Jurkat, Clone E6-1 (cell line): ENCODE measurements at regions not wholly inside any gene's neighbourhood (a gene's known extent, or its start where the extent isn't known, plus 50 kb on each side); places are given as distances from the start of the nearest gene placed in this dataset.
"Not testable (repeated sequence)": the region's sequence is repeated elsewhere in the genome, so short reads cannot be mapped to it uniquely, and the experiment has no call there.

Experiments
- DNase-seq: peaks from one replicate; pipeline ENCODE4 v3.0.0-alpha.2; 2011; ENCODE audit warnings: low read depth, low spot score
- H3K4me3 ChIP-seq: 2 replicates; pipeline ENCODE4 v1.5.1; 2011; ENCODE audit warnings: mild to moderate bottlenecking, low read length, control low read depth, moderate library complexity

DNA sequence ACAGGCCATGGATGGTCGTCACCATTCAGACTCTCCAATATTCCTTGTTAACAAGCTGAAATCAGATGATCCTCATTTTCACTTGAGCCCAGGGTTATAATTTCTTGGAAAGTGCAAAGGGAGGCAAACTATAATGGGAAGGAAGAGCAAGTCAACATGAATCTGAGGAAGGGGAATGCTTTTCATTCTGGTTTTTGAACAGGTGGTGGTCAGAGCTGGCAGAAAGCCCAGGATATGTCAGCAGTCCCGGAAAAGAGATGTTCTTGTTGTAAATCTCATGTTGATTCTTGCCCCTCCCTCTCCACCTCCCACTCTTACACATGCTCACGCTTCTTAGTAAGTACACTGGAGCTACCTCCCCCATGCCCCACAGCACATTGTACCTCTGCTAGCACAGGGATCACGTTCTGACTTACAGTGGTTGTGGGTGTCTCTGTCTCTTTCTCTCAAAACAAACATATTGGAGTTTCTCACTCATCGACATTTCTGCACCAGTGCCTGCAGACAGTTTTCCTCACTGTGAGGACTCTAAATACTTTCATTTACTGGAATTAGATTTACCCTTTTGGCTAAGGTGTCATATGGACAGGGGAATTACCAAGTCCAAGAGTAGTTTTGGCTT lies 77.6 kb downstream of the XCL2 start:
- DNase-seq, result peak; percentile 67
- no peak overlapping the region for H3K4me3 ChIP-seq

DNA sequence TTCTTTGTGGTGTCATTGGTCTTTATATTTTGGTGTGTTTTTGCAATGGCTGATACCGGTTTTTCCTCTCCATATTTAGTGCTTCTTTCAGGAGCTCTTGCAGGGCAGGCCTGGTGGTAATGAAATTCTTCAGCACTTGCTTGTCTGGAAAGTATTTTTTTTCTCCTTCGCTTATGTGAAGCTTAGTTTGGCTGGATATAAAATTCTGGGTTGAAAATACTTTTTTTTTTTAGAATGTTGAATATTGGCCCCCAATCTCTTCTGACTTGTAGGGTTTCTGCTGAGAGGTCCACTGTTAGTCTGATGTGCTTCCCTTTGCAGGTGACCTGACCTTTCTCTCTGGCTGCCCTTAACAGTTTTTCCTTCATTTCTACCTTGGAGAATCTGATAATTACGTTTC lies 82.7 kb downstream of the XCL2 start:
- not testable (repeated sequence) for H3K4me3 ChIP-seq, DNase-seq

DNA sequence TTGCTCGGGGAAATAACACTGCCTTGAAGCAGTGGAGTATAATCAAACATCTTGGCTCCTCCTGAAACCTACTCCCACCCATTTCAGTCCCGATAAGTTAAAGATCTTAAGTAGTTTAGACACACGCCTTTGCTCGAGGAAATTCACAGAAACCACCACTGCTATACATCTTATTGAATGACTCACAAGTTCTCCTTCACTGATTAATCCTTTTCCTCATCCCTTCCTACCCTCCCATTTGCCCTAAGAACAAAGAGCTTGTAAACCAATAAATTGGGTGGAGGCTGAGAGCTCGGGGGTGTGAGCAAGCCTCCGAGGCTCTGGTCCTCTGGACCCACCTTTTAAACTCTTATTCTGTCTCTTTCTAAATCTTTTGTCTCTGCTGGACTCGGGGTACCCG lies 86.5 kb downstream of the XCL2 start:
- not testable (repeated sequence) for H3K4me3 ChIP-seq, DNase-seq

DNA sequence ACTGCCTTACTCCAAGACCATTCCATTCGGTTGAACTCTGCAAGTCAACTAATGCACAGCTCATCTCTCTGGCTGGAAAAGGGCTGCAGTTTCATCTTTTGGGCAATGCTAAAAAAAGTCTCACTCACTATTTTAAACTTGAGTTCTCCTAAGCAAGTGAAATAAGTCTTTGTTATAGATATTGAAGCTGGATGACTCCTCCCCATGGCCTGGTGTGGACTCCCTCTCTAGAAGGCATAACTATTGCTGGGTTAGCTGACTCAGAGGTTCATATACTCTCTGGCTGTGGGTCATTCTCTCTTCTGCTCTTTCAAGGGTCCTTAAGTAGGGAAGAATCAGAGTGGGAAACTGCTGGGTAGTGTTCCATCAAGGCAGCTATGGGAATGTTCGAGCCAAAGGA lies 88.0 kb downstream of the XCL2 start:
- no peak for DNase-seq
- H3K4me3 ChIP-seq, result no peak overlapping the region

DNA sequence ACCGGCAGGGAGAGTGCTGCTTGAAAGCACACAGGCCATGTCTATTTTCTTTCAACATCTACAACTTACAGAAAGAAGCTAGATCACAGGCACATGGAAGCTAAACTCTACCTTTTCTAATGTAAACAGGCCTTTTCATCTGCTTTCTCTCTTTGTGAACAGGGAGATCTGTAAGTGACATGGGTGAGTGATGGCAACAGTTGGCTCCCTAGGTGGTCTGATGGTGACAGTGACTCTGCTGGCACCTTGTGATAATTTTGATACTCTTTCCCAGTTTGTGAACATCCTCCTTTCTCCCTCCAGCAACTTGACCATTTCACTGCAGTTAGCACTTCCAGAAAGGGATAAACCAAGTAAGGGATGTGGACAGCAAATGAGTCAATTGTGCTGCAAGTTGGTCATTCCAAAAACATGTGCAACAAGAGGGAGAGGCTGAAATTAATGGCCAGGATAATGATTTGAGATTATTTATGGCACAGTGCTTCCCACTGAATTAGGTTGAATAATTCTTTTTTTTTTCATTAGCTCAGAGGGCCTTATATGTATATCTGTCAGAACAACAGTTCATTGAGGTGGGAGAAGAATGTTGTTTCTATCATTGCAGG lies 89.5 kb downstream of the XCL2 start:
- no peak for DNase-seq
- no peak overlapping the region for H3K4me3 ChIP-seq

DNA sequence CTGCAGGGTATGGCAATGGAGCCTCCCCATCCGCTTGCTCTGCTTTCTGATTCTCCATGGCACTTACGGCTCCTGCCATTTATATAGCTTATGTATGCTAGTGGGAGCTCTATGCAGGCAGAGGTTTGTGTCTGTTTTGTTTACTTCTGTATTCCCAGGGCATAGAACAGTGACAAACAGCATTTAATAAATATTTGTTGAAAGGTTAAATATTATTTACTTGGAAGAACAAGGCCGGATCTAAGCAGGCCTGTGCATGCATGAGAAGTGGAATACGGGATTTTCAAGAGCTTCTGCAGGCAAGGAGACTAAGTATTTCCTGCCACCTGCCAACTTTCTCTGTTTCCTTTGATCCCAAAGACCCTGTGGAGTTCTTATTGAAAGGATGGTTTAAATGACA lies 90.7 kb downstream of the XCL2 start:
- no peak for DNase-seq
- H3K4me3 ChIP-seq, result no peak overlapping the region

DNA sequence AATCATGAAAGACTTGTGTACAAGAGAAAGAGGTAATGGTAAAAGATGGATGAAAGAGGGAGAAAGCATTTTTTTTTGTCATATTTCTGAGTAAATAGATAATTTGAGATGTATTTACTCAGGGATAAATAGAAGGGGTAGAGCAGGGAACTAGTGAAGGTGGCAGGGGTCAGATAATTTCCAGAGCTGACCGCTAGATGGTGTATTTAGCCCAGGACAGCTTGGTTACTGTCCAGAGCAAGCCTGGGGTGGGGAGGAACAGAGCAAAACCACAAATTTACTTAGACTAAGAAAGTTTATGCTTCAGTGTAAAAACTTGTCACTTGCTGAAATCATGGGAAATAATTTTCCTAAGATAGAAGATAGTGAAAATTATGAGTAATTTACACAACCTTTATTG lies 91.5 kb downstream of the XCL2 start:
- no peak overlapping the region for H3K4me3 ChIP-seq
- DNase-seq, result no peak

DNA sequence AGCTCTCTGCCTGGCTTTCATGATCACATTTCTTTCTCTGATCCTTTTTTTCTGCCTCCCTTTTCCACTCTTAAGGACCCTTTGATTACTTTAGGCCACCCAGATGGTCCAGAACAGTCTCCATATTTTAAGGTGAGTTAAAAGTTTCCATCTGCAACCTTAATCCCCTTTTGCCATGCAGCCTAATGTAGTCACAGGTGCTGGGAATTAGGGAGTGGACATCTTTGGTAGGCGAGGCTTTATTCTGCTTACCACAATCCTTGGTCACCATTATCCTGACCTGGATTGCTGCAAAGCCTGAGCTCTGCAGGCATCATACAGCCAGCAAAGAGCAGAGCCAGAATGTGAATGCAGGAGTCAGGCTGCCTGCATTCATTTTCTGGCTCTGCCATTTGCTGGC lies 95.9 kb downstream of the XCL2 start:
- no peak for DNase-seq
- no peak overlapping the region for H3K4me3 ChIP-seq

DNA sequence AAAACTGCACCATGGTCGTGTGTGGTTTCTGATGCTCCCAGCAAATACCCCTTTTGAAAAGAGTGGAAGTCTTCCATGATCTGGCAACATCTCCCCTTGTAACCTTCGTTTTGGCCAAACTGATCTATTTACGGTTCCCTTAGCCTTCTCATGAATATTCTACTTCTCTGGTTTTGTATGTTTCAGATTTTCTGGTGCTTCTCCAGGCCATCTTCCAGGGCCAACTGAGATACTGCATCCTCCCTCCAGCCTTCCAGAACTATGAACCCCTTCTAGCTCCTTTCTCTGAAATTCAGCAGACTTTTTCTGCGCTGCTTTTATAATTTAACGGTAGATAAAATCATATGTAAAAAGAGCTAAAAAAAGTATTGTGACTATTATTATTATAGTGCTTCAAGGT lies 97.7 kb downstream of the XCL2 start:
- DNase-seq, result no peak
- no peak overlapping the region for H3K4me3 ChIP-seq

DNA sequence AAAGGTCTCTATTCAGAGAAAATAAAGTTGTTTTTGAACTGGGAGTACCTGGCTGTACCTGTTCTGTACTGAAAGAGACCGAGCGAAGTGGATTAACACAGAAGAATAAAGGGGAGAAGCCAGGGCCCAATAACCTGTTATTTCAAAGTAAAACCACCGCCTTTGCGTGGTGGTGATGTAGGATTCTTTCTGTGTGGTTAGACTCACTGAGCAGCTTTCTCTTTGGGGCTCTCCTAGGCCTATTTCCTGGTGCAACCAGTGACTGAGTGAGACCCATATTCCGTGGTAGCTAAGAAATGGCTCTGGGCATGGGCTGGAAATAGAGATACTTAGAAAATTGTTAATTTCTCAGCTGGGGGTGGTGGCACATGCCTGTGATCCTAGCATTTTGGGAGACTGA lies 99.9 kb downstream of the XCL2 start:
- H3K4me3 ChIP-seq, result no peak overlapping the region
- DNase-seq, result peak; percentile 60

DNA sequence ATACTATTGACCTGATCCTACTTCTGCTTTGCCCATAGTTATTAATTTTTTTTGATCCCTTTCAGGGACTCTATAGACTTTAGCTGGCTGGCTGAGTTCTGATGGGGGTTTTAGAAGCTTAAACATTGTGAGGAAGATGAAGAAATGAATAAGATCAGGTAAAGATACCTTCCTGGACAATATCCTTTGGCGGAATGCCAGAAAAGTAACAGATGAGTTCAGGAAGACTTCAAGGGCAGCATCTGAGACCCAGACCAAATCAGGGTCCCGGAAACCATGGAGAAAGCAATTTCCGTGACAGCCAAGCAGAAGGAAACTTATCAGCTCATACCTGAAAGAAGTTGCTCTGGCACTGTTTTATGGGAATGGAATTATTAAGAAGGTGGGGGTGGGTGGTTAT lies 100.4 kb downstream of the XCL2 start:
- no peak for DNase-seq

DNA sequence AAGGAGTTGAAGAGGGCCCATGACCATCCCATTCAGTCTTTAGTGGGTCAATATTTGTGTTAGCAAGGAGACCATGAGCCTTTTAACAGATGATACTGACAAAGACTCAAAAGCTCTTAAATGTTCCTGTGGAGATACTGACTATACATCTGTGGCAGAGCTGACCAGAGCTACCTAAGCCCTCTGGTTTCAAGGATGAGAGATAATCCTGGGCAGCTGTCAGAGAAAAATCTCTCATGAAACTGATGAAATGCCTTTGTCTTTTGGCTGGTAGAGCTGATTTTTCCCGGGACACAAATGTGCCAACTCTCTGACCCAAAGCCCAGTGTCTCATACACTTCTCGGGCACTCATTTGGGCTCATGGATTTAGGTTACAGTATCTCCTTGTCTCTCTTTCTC lies 100.9 kb downstream of the XCL2 start:
- H3K4me3 ChIP-seq, result no peak overlapping the region
- no peak for DNase-seq

More for the DNA sequence above, 100.4 kb downstream of the XCL2 start:
- H3K4me3 ChIP-seq, result no peak overlapping the region

DNA sequence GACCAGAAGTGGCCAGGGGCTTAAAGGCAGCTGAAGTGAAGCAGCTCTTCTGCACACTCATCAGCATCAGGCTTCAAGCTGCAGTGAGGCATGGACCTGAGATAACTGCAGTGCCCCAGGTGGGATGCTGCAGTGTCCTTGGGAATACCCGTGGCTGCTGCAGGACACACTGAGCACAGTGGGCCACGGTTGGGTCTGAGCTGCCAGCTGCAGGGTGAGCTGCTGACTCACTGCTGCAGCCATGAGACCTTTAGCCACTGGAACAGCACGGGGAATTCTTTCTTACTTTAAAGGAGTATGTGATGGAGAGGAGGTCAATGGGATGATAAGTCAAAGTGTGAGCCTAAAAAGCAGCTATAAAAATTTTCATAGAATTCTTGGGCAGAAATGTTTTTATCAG lies 102.1 kb downstream of the XCL2 start:
- H3K4me3 ChIP-seq, result no peak overlapping the region
- no peak for DNase-seq

DNA sequence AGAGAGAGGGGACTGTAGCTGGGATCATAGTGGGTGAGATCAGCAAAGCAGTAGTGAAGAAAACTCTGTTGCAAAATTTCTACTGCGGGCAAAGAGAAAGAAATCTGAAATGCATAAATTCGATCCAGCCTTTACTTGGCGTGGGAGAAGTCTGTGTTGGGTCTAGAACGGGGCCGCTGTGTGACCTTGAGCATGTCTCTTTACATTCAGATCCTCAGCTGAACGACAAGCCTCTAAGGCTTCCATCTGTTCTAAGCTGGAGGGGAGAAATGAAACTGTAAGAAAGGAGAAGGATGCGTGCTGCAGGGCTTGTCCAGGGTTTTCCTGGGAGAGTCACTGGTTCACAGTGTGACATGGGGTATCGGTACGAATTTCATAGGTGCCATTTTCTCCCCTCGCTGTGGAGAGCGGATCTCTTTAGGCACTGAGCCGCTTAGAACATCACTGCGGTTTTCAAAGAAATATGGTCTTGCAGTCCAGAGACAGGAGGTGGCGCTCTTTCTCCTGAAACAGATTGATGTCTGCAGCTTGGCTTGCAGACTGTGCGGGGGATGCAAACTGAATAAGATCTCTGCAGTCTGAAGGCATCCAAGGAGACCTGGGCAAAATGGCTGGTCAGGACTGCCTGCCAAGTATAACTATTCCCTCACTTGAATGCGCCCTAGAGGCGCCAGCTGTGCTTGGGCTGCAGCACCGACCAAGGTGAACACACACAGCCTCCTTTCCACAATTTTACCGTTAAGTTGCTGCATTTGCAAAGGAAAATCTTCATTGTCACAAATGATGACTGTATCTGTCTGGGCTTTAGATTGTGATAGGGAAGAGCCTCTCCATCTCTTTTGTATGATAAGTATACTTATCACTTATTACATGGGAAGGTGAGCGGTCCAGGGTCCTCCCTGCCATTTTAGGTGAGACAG lies 104.1 kb downstream of the XCL2 start:
- peak; percentile 91 for DNase-seq
- H3K4me3 ChIP-seq, result peak overlapping the region; percentile 44

DNA sequence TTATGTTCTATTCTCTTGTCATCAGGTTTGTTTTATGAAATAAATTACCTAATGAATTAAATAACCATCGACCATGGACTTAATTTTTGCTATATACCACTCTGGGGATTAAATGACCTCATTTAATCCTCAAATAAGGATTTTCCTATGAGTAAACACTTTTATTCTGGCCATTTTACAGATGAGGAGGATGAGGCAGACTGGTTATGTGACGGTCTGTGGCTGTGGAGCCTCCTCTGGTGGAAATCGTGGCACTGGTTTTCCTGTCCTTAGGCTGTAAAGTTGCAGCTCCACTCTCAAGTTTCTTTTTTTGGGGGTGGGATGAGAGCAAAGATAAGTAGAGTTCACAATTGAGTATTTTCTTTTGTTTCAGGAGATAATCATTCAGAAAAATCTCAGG lies 105.2 kb downstream of the XCL2 start:
- DNase-seq, result no peak
- no peak overlapping the region for H3K4me3 ChIP-seq

DNA sequence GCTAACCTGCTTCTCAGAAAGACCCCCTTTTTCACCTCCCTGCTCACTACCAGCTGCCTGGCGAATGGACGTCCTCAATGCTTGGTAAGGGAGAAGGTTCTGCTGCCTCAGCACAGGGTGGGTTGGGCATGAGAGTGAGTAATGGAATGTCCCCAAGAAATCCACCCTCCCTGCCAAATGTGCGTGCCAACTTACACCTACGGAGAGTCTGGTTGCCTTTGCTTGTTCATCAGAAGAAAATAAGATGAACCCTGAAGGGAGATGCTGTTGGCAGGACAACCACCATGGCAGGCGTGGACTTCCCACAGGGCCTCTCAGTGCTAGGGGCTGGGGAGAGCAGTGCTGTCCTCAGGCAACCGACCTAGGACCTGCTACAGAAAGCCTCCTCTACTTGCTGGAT lies 106.0 kb downstream of the XCL2 start:
- no peak overlapping the region for H3K4me3 ChIP-seq
- no peak for DNase-seq

DNA sequence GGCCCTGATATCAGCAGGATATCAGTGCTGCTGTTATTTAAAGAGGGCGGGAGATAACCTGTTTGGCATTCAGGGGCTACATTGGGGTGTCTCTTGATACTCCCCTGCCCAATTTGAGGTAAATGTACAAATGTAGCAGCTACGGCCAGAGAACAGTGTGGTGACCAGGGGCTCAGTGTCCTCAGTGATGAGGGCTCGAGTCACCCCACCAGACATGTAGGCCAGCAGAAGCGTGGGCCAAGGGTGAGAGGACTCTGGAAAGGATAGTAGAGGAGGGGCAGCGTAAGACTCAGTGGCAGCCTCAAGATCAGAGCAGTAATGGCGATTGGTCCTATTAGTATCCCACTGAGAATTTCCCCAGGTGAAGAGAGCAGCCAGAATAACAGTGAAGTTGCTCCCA lies 108.4 kb downstream of the XCL2 start:
- H3K4me3 ChIP-seq, result no peak overlapping the region
- DNase-seq, result no peak

DNA sequence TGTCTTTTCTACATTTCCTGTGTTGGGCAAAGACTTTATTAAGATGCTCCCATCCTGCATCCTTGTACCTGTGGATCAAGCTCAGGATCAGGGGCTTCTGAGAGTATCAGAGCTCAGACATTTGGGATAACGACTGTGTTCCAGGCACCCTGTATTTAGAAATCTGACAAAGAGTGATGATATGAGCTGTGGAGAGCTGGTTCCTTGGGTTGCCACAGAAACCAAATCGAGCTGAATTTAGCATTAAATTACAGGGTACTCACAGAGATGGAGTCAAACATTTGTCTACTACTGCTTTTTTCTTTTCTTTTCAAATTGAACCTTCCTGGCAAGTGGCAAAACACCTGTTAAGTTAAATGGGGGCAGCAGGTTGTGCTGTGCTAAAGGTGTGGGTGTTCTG lies 110.6 kb downstream of the XCL2 start:
- H3K4me3 ChIP-seq, result no peak overlapping the region

DNA sequence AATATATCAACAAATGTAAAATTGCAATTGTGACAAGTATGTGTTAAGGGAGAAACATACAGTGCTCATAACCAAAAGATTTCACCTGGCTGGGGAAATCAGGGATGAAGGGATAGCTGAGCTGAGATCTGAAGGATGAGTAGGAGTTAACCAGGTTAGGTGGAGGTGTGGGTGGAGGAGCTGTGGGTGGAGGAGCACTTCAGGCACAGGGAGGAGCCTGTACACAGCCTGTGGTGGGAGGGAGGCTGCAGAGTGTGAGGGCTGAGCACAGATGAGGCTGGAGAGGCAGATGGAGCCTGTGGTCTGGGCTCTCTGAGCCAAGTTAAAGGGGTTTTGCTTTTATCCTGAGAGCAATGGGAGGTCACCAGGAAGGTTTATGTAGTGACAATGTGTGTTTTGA lies 111.9 kb downstream of the XCL2 start:
- DNase-seq, result no peak
- no peak overlapping the region for H3K4me3 ChIP-seq

More for the DNA sequence above, 110.6 kb downstream of the XCL2 start:
- DNase-seq, result no peak

DNA sequence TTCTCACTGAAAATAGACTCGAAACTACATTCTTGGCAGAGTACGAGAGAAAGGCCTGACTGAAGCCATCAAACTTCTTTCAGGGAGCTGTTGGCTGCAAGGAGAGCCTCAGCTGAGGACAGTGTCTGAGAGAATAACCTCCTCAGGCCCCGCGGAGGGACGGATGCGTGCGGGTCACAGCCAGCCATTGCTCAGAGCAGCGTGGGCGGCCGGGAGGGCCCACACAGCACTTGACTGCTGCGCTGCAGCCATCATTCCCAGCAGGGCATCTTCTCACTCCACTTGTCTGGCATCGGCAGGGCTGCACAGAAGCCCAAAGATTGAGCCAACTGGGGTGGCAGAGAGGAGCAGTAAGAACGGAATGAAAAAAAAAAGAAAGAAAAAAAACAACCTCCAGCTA lies 113.5 kb downstream of the XCL2 start:
- H3K4me3 ChIP-seq, result no peak overlapping the region
- no peak for DNase-seq
